HepG2 (cell line): ENCODE measurements at regions not wholly inside any gene's neighbourhood (a gene's known extent, or its start where the extent isn't known, plus 50 kb on each side); places are given as distances from the start of the nearest gene placed in this dataset.

Source experiments
- ATAC-seq: fragments of 200-7000 bp; cut with Tn5 transposase; 3 replicates; pipeline ENCODE4 v1.9.1; 2020; ENCODE audit warnings: mild to moderate bottlenecking, moderate library complexity
- BruUV-seq: library from RNA; stranded (reverse); fragments of 400-500 nt; replicated peaks from 2 replicates; lab custom pipeline; 2021; lab: Mats Ljungman, UMichigan
- CTCF ChIA-PET: fragments of 300-600 bp; formaldehyde crosslinking; extraction: SDS; loops from one replicate; lab custom pipeline; 2021; ENCODE audit warnings: low total read pairs, inconsistent platforms, low intra/inter-chr PET ratio; lab: Yijun Ruan, JAX
- POLR2A ChIA-PET: fragments of 350-600 bp; sonication (Branson Sonifier 250); formaldehyde crosslinking; loops from one replicate; lab custom pipeline; 2020; ENCODE audit warnings: antibody characterized with exemption, inconsistent platforms; lab: Yijun Ruan, JAX
- DNase-seq: peaks from one replicate; pipeline ENCODE4 v3.0.0-alpha.2; 2015; ENCODE audit warnings: low spot score
- FAIRE-seq: peaks from 3 replicates; lab custom pipeline; 2011; peaks lifted over from hg19 to GRCh38; lab: Jason Lieb, UNC
- H2AFZ ChIP-seq: one replicate; pipeline ENCODE4 v1.6.1; 2011; ENCODE audit warnings: low read length, inconsistent platforms
- H3K27ac ChIP-seq: fragments of 300-600 bp; 3 replicates; pipeline ENCODE4 v1.8.0; 2011; ENCODE audit warnings: mixed run types, mild to moderate bottlenecking, mixed read lengths, low read length, inconsistent platforms; ENCODE audit not compliant: insufficient read depth; ENCODE audit errors: extremely low read length
- H3K27me3 ChIP-seq, 2 experiments: fragments of 200-600 bp in 1 of 2; 2 replicates in 1 of 2; 3 replicates in 1 of 2; pipeline versions ENCODE4 v1.6.0 to v1.8.0; 2011; ENCODE audit warnings: low read length in 2 of 2, mild to moderate bottlenecking in 2 of 2, moderate library complexity in 2 of 2, inconsistent platforms in 1 of 2; ENCODE audit not compliant: insufficient read depth in 2 of 2, control insufficient read depth in 1 of 2
- H3K36me3 ChIP-seq, 2 experiments: fragments of 200-600 bp in 1 of 2; replicated peaks in 1 of 2; 2 replicates in 1 of 2; 3 replicates in 1 of 2; pipeline versions ENCODE4 v1.5.1 to v1.8.0; 2011; ENCODE audit warnings: low read length in 2 of 2, inconsistent platforms in 1 of 2; ENCODE audit not compliant: insufficient read depth in 2 of 2, control insufficient read depth in 1 of 2
- H3K4me1 ChIP-seq: 2 replicates; pipeline ENCODE4 v1.5.1; 2012; ENCODE audit warnings: low read length, inconsistent platforms; ENCODE audit not compliant: insufficient read depth
- H3K4me2 ChIP-seq: 2 replicates; pipeline ENCODE4 v1.6.0; 2011; ENCODE audit warnings: low read depth, low read length, inconsistent platforms
- H3K4me3 ChIP-seq, 3 experiments: fragments of 200-600 bp in 1 of 3; sonication (generic), shearing (Covaris generic) in 1 of 3; replicated peaks in 1 of 3; 2 replicates each; pipeline ENCODE4 v1.5.1; 2011 to 2016; ENCODE audit warnings: low read length in 3 of 3, inconsistent platforms in 2 of 3, low read depth in 2 of 3, mild to moderate bottlenecking in 2 of 3, control low read depth in 1 of 3, mixed read lengths in 1 of 3; ENCODE audit not compliant: insufficient read depth in 1 of 3
- H3K79me2 ChIP-seq: one replicate; pipeline ENCODE4 v1.6.1; 2011; ENCODE audit warnings: low read length, inconsistent platforms; ENCODE audit not compliant: insufficient read depth
- H3K9ac ChIP-seq: 2 replicates; pipeline ENCODE4 v1.6.0; 2011; ENCODE audit warnings: mild to moderate bottlenecking, low read depth, low read length, inconsistent platforms; ENCODE audit not compliant: insufficient read depth
- H3K9me3 ChIP-seq: 2 replicates; pipeline ENCODE4 v1.5.1; 2012; ENCODE audit warnings: mild to moderate bottlenecking, low read length
- H4K20me1 ChIP-seq: 2 replicates; pipeline ENCODE4 v1.6.0; 2011; ENCODE audit warnings: inconsistent platforms, mild to moderate bottlenecking, low read length, moderate library complexity; ENCODE audit not compliant: insufficient read depth
- DMAP1 ChIP-seq: IDR thresholded peaks from 2 replicates; pipeline ENCODE4 v1.6.1; 2016
- ERF ChIP-seq: IDR thresholded peaks from 2 replicates; pipeline ENCODE4 v1.6.1; 2018; ENCODE audit warnings: missing biosample characterization, missing genetic modification reagents
- HHEX ChIP-seq: IDR thresholded peaks from 2 replicates; pipeline ENCODE4 v1.6.1; 2016; ENCODE audit warnings: control low read depth
- MATR3 ChIP-seq: sonication (generic); formaldehyde crosslinking; IDR thresholded peaks from 2 replicates; pipeline ENCODE4 v1.4.0; 2020; ENCODE audit warnings: missing genetic modification reagents
- NFYC ChIP-seq: IDR thresholded peaks from 2 replicates; pipeline ENCODE4 v1.6.1; 2016; ENCODE audit warnings: missing genetic modification reagents, missing compliant biosample characterization
- NKX3-1 ChIP-seq: sonication (generic); formaldehyde crosslinking; IDR thresholded peaks from 2 replicates; pipeline ENCODE4 v1.5.0; 2020; ENCODE audit warnings: missing genetic modification reagents
- PAF1 ChIP-seq: IDR thresholded peaks from 2 replicates; pipeline ENCODE4 v1.6.1; 2016; ENCODE audit warnings: missing genetic modification reagents, missing compliant biosample characterization
- PRPF4 ChIP-seq: fragments of 200-400 bp; formaldehyde crosslinking; IDR thresholded peaks from 2 replicates; pipeline ENCODE4 v1.6.1; 2016; ENCODE audit warnings: low read length, low read depth; ENCODE audit not compliant: poor library complexity, severe bottlenecking
- SMARCE1 ChIP-seq: fragments of 450-650 bp; IDR thresholded peaks from 2 replicates; pipeline ENCODE4 v1.6.1; 2017; ENCODE audit warnings: borderline replicate concordance
- ZBTB25 ChIP-seq: IDR thresholded peaks from 2 replicates; pipeline ENCODE4 v1.6.1; 2018; ENCODE audit warnings: missing genetic modification reagents
- ZBTB42 ChIP-seq: sonication (generic); formaldehyde crosslinking; IDR thresholded peaks from 2 replicates; pipeline ENCODE4 v1.5.0; 2020; ENCODE audit warnings: mild to moderate bottlenecking, missing genetic modification reagents
- ZFP37 ChIP-seq: sonication (generic); formaldehyde crosslinking; IDR thresholded peaks from 2 replicates; pipeline ENCODE4 v1.4.0; 2020; ENCODE audit warnings: missing genetic modification reagents, borderline replicate concordance
- ZNF256 ChIP-seq: sonication (generic); formaldehyde crosslinking; conservative IDR thresholded peaks from 2 replicates; pipeline ENCODE4 v1.4.0; 2020; ENCODE audit warnings: missing genetic modification reagents
- ZNF580 ChIP-seq: IDR thresholded peaks from 2 replicates; pipeline ENCODE4 v1.6.1; 2016; ENCODE audit warnings: low read depth, borderline replicate concordance
- ZNF724P ChIP-seq: sonication (generic); formaldehyde crosslinking; IDR thresholded peaks from 2 replicates; pipeline ENCODE4 v1.8.0; 2022; ENCODE audit warnings: missing genetic modification reagents, borderline replicate concordance
- ZNF737 ChIP-seq: sonication (generic); formaldehyde crosslinking; IDR thresholded peaks from 2 replicates; pipeline ENCODE4 v1.5.0; 2020; ENCODE audit warnings: missing genetic modification reagents, mild to moderate bottlenecking, borderline replicate concordance
- ZNF879 ChIP-seq: sonication (generic); formaldehyde crosslinking; IDR thresholded peaks from 2 replicates; pipeline ENCODE4 v1.8.1; 2023; ENCODE audit warnings: missing genetic modification reagents
- ZSCAN21 ChIP-seq: sonication (generic); formaldehyde crosslinking; IDR thresholded peaks from 2 replicates; pipeline ENCODE4 v1.8.0; 2022; ENCODE audit warnings: mild to moderate bottlenecking, missing genetic modification reagents, moderate library complexity, borderline replicate concordance
- ZSCAN5A ChIP-seq: sonication (generic); formaldehyde crosslinking; IDR thresholded peaks from 2 replicates; pipeline ENCODE4 v1.8.0; 2022; ENCODE audit warnings: mild to moderate bottlenecking, missing genetic modification reagents, borderline replicate concordance
- WGBS: methylation state at CpG from one replicate; pipeline ENCODE4 v1.1.6; 2017; ENCODE audit warnings: low lambda C conversion rate; 5-methylcytosine and 5-hydroxymethylcytosine counted together
- in situ Hi-C: cut with HindIII; loops from 2 replicates; pipeline ENCODE4 v1.10.0; 2017; ENCODE audit warnings: low pct_unique_long_range_greater_than_20kb; ENCODE audit not compliant: extremely low pct_ligation_motif_present
- intact Hi-C: fragments of 100-400 bp; cut with micrococcal nuclease; formaldehyde crosslinking; loops from one replicate; pipeline ENCODE4 v1.10.0; 2022; ENCODE audit not compliant: unreplicated experiment

- no peak overlapping the region for H3K27ac ChIP-seq
- CTCF ChIA-PET = no interaction called here
- TF ChIP-seq ZNF879 (no peak), ZNF737 (CRISPR knock-in tag) (no peak), PAF1 (CRISPR knock-in tag) (no peak), ZSCAN21 (CRISPR knock-in tag) (no peak), ZNF580 (CRISPR knock-in tag) (no peak), ZBTB42 (no peak)
- no peaks in the 10 kb centered on the region for H4K20me1 ChIP-seq
- in situ Hi-C loops = no loop called here
- POLR2A ChIA-PET = no interaction called here
- no peaks in the 10 kb centered on the region for H3K36me3 ChIP-seq
- H2AFZ ChIP-seq = no peak overlapping the region
- FAIRE-seq (no peak), DNase-seq (no peak), ATAC-seq (no peak)
- 3% methylated on average over 2 of the region's 2 CpGs for WGBS
- no peak overlapping the region for H3K9ac ChIP-seq
- no peaks in the 10 kb centered on the region for H3K27me3 ChIP-seq
- intact Hi-C loops = no loop called here
- H3K4me3 ChIP-seq = no peak overlapping the region
- H3K4me2 ChIP-seq = no peak overlapping the region
- no peaks in the 10 kb centered on the region for H3K79me2 ChIP-seq
- H3K9me3 ChIP-seq = no peaks in the 10 kb centered on the region
- no peaks in the 10 kb centered on the region for H3K4me1 ChIP-seq
- no TSS peak for BruUV-seq
These were observed 256.7 kb downstream of the ZPLD1 start for GRCh38 chr3:102691507-102691906.

- no peak overlapping the region for H3K27ac ChIP-seq
- no peak overlapping the region for H3K4me2 ChIP-seq
- BruUV-seq = no TSS peak
- no peaks in the 10 kb centered on the region for H3K36me3 ChIP-seq
- FAIRE-seq (no peak), ATAC-seq (no peak), DNase-seq (no peak)
- H3K9me3 ChIP-seq = no peaks in the 10 kb centered on the region
- no peaks in the 10 kb centered on the region for H3K27me3 ChIP-seq
- 1% methylated on average over 5 of the region's 5 CpGs for WGBS
- in situ Hi-C loops = no loop called here
- no peak overlapping the region for H3K9ac ChIP-seq
- H3K79me2 ChIP-seq = no peaks in the 10 kb centered on the region
- H3K4me1 ChIP-seq = no peaks in the 10 kb centered on the region
- no peak overlapping the region for H3K4me3 ChIP-seq
- H2AFZ ChIP-seq = no peak overlapping the region
- ChIA-PET POLR2A (no interaction called here), CTCF (no interaction called here)
- H4K20me1 ChIP-seq = no peaks in the 10 kb centered on the region
- intact Hi-C loops = no loop called here
- TF ChIP-seq SMARCE1 (no peak), ZFP37 (CRISPR knock-in tag) (no peak), ZSCAN5A (no peak), NKX3-1 (CRISPR knock-in tag) (no peak), MATR3 (CRISPR knock-in tag) (no peak), ZBTB25 (no peak), DMAP1 (CRISPR knock-in tag) (no peak), ZNF256 (CRISPR knock-in tag) (no peak), PRPF4 (no peak), ERF (CRISPR knock-in tag) (no peak), ZNF724P (no peak), HHEX (CRISPR knock-in tag) (no peak), NFYC (CRISPR knock-in tag) (no peak)
These were observed 264.4 kb downstream of the ZPLD1 start for GRCh38 chr3:102699104-102699818.
